WTC11 (cell line): ENCODE measurements at regions not wholly inside any gene's neighbourhood (a gene's known extent, or its start where the extent isn't known, plus 50 kb on each side); places are given as distances from the start of the nearest gene placed in this dataset.

Source experiments
- ATAC-seq: fragments of 200-7000 bp; cut with Tn5 transposase; 2 replicates; pipeline ENCODE4 v1.10.0; 2021; ENCODE audit warnings: mild to moderate bottlenecking, moderate library complexity
- CTCF ChIA-PET: fragments of 300-600 bp; sonication (Branson Sonifier 250); formaldehyde crosslinking; loops from one replicate; lab custom pipeline; 2021; ENCODE audit warnings: antibody characterized with exemption; lab: Charles Lee
- POLR2A ChIA-PET: fragments of 350-600 bp; sonication (Branson Sonifier 250); formaldehyde crosslinking; loops from one replicate; lab custom pipeline; 2021; ENCODE audit warnings: antibody characterized with exemption; lab: Charles Lee
- DNase-seq: peaks from one replicate; pipeline ENCODE4 v3.0.0; 2021; ENCODE audit warnings: low spot score
- H3K27ac Mint-ChIP-seq: 2 replicates; pipeline ENCODE4 v1.8.0; 2021; ENCODE audit warnings: mixed read lengths
- H3K27me3 Mint-ChIP-seq: 2 replicates; pipeline ENCODE4 v1.8.0; 2021; ENCODE audit warnings: low read depth, mild to moderate bottlenecking, moderate library complexity, mixed read lengths
- H3K36me3 Mint-ChIP-seq: 2 replicates; pipeline ENCODE4 v1.8.0; 2021; ENCODE audit warnings: mixed read lengths
- H3K4me1 Mint-ChIP-seq: 2 replicates; pipeline ENCODE4 v1.8.0; 2022; ENCODE audit warnings: mixed read lengths
- H3K4me3 Mint-ChIP-seq: 2 replicates; pipeline ENCODE4 v1.8.0; 2021; ENCODE audit warnings: mild to moderate bottlenecking, moderate library complexity, mixed read lengths
- H3K9me3 Mint-ChIP-seq: 2 replicates; pipeline ENCODE4 v1.8.0; 2021; ENCODE audit warnings: mixed read lengths
- ATF1 ChIP-seq: sonication (generic); formaldehyde crosslinking; IDR thresholded peaks from 2 replicates; pipeline ENCODE4 v1.8.1; 2023; ENCODE audit warnings: mild to moderate bottlenecking, moderate library complexity, missing genetic modification reagents
- CREM ChIP-seq: sonication (generic); formaldehyde crosslinking; IDR thresholded peaks from 2 replicates; pipeline ENCODE4 v1.8.1; 2022; ENCODE audit warnings: mild to moderate bottlenecking, missing genetic modification reagents, moderate library complexity
- ELF4 ChIP-seq: sonication (generic); formaldehyde crosslinking; IDR thresholded peaks from 2 replicates; pipeline ENCODE4 v1.8.1; 2022; ENCODE audit warnings: low read depth, mild to moderate bottlenecking, moderate library complexity, missing genetic modification reagents
- EMX1 ChIP-seq: fragments of 250-450 bp; sonication (Bioruptor Pico); IDR thresholded peaks from 2 replicates; pipeline ENCODE4 v1.8.0; 2021; ENCODE audit warnings: mild to moderate bottlenecking
- ETV6 ChIP-seq: sonication (generic); formaldehyde crosslinking; IDR thresholded peaks from 2 replicates; pipeline ENCODE4 v1.8.1; 2022; ENCODE audit warnings: mild to moderate bottlenecking, missing genetic modification reagents
- MYBL2 ChIP-seq: sonication (generic); formaldehyde crosslinking; IDR thresholded peaks from 2 replicates; pipeline ENCODE4 v1.8.1; 2023; ENCODE audit warnings: mild to moderate bottlenecking, moderate library complexity, missing genetic modification reagents
- SMAD4 ChIP-seq: sonication (generic); formaldehyde crosslinking; IDR thresholded peaks from 2 replicates; pipeline ENCODE4 v1.8.0; 2022; ENCODE audit warnings: mild to moderate bottlenecking, missing genetic modification reagents
- SP1 ChIP-seq: sonication (generic); formaldehyde crosslinking; conservative IDR thresholded peaks from 2 replicates; pipeline ENCODE4 v1.8.1; 2022; ENCODE audit warnings: missing genetic modification reagents
- ZNF121 ChIP-seq: sonication (generic); formaldehyde crosslinking; IDR thresholded peaks from 2 replicates; pipeline ENCODE4 v1.8.0; 2023; ENCODE audit warnings: missing genetic modification reagents
- ZNF138 ChIP-seq: sonication (generic); formaldehyde crosslinking; conservative IDR thresholded peaks from 2 replicates; pipeline ENCODE4 v1.8.1; 2022; ENCODE audit warnings: mild to moderate bottlenecking, moderate library complexity, missing genetic modification reagents
- ZNF396 ChIP-seq: fragments of 250-450 bp; sonication (Bioruptor Pico); IDR thresholded peaks from 2 replicates; pipeline ENCODE4 v1.8.0; 2021; ENCODE audit warnings: mild to moderate bottlenecking, moderate library complexity, borderline replicate concordance
- ZNF512 ChIP-seq: sonication (generic); formaldehyde crosslinking; IDR thresholded peaks from 2 replicates; pipeline ENCODE4 v1.8.1; 2022; ENCODE audit warnings: missing genetic modification reagents, borderline replicate concordance
- TF ChIP-seq, protein P1 (sequence below): sonication (generic); formaldehyde crosslinking; IDR thresholded peaks from 2 replicates; pipeline ENCODE4 v1.8.0; 2023; ENCODE audit warnings: mild to moderate bottlenecking, missing genetic modification reagents
- TF ChIP-seq, protein P2 (sequence below): sonication (generic); formaldehyde crosslinking; IDR thresholded peaks from 2 replicates; pipeline ENCODE4 v1.8.0; 2023; ENCODE audit warnings: missing genetic modification reagents
- TF ChIP-seq, protein P3 (sequence below): sonication (generic); formaldehyde crosslinking; IDR thresholded peaks from 2 replicates; pipeline ENCODE4 v1.8.1; 2022; ENCODE audit warnings: mild to moderate bottlenecking, moderate library complexity, missing genetic modification reagents
- TF ChIP-seq, protein P4 (sequence below): sonication (generic); formaldehyde crosslinking; conservative IDR thresholded peaks from 2 replicates; pipeline ENCODE4 v1.8.1; 2023; ENCODE audit warnings: mild to moderate bottlenecking, low read depth, missing genetic modification reagents, moderate library complexity
- TF ChIP-seq, protein P5 (sequence below): sonication (generic); formaldehyde crosslinking; IDR thresholded peaks from 2 replicates; pipeline ENCODE4 v1.8.0; 2022; ENCODE audit warnings: missing genetic modification reagents
- TF ChIP-seq, protein P6 (sequence below): sonication (generic); formaldehyde crosslinking; IDR thresholded peaks from 2 replicates; pipeline ENCODE4 v1.8.1; 2023; ENCODE audit warnings: mild to moderate bottlenecking, missing genetic modification reagents, borderline replicate concordance

GRCh38 chr5:89330140-89330539 is 447.2 kb upstream of the MEF2C start (continued):
- TF ChIP-seq ZNF512 (CRISPR knock-in tag): no peak
- no peak for TF ChIP-seq ETV6 (CRISPR knock-in tag)
- TF ChIP-seq, protein P1, sequence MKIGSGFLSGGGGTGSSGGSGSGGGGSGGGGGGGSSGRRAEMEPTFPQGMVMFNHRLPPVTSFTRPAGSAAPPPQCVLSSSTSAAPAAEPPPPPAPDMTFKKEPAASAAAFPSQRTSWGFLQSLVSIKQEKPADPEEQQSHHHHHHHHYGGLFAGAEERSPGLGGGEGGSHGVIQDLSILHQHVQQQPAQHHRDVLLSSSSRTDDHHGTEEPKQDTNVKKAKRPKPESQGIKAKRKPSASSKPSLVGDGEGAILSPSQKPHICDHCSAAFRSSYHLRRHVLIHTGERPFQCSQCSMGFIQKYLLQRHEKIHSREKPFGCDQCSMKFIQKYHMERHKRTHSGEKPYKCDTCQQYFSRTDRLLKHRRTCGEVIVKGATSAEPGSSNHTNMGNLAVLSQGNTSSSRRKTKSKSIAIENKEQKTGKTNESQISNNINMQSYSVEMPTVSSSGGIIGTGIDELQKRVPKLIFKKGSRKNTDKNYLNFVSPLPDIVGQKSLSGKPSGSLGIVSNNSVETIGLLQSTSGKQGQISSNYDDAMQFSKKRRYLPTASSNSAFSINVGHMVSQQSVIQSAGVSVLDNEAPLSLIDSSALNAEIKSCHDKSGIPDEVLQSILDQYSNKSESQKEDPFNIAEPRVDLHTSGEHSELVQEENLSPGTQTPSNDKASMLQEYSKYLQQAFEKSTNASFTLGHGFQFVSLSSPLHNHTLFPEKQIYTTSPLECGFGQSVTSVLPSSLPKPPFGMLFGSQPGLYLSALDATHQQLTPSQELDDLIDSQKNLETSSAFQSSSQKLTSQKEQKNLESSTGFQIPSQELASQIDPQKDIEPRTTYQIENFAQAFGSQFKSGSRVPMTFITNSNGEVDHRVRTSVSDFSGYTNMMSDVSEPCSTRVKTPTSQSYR (CRISPR knock-in tag): no peak
- TF ChIP-seq MYBL2 (CRISPR knock-in tag): no peak
- TF ChIP-seq, protein P2, sequence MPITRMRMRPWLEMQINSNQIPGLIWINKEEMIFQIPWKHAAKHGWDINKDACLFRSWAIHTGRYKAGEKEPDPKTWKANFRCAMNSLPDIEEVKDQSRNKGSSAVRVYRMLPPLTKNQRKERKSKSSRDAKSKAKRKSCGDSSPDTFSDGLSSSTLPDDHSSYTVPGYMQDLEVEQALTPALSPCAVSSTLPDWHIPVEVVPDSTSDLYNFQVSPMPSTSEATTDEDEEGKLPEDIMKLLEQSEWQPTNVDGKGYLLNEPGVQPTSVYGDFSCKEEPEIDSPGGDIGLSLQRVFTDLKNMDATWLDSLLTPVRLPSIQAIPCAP (CRISPR knock-in tag): no peak
- no peak for TF ChIP-seq ZNF121 (CRISPR knock-in tag)
- no peak for TF ChIP-seq SP1 (CRISPR knock-in tag)
- TF ChIP-seq ELF4 (CRISPR knock-in tag): no peak

DNA sequence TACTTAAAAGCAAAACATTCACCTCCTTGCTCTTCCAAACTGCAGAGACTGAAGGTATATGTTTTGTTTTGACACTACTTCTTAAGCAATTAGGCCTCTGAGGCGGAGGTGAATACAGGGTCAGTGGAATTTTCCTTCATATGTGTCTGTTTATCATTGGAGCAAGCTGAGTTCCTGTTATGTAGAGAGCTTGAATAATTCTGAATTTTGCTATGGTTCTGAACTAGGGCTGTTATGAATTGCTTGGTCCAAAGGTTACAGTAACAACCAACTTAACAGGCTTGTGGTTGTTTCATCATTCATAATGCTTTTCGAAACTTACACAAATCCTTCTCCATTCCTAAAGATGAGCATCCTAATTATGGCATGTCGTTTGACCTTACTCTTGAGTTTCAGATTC is 444.6 kb upstream of the MEF2C start:
- ATAC-seq (no peak), DNase-seq (no peak)
- Mint-ChIP-seq H3K27me3 (no peaks in the 10 kb centered on the region), H3K27ac (no peak overlapping the region), H3K36me3 (no peaks in the 10 kb centered on the region), H3K4me1 (peaks cover 11% of the 10 kb centered on the region), H3K9me3 (no peaks in the 10 kb centered on the region), H3K4me3 (no peak overlapping the region)
- CTCF ChIA-PET: no interaction called here
- POLR2A ChIA-PET: no interaction called here
- TF ChIP-seq ZNF512 (CRISPR knock-in tag) (no peak), ZNF396 (CRISPR knock-in tag) (no peak), CREM (no peak), SMAD4 (CRISPR knock-in tag) (no peak), ATF1 (no peak), EMX1 (CRISPR knock-in tag) (no peak), ZNF138 (no peak)
- TF ChIP-seq, protein P3, sequence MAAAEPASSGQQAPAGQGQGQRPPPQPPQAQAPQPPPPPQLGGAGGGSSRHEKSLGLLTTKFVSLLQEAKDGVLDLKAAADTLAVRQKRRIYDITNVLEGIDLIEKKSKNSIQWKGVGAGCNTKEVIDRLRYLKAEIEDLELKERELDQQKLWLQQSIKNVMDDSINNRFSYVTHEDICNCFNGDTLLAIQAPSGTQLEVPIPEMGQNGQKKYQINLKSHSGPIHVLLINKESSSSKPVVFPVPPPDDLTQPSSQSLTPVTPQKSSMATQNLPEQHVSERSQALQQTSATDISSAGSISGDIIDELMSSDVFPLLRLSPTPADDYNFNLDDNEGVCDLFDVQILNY (CRISPR knock-in tag): no peak
- TF ChIP-seq, protein P4, sequence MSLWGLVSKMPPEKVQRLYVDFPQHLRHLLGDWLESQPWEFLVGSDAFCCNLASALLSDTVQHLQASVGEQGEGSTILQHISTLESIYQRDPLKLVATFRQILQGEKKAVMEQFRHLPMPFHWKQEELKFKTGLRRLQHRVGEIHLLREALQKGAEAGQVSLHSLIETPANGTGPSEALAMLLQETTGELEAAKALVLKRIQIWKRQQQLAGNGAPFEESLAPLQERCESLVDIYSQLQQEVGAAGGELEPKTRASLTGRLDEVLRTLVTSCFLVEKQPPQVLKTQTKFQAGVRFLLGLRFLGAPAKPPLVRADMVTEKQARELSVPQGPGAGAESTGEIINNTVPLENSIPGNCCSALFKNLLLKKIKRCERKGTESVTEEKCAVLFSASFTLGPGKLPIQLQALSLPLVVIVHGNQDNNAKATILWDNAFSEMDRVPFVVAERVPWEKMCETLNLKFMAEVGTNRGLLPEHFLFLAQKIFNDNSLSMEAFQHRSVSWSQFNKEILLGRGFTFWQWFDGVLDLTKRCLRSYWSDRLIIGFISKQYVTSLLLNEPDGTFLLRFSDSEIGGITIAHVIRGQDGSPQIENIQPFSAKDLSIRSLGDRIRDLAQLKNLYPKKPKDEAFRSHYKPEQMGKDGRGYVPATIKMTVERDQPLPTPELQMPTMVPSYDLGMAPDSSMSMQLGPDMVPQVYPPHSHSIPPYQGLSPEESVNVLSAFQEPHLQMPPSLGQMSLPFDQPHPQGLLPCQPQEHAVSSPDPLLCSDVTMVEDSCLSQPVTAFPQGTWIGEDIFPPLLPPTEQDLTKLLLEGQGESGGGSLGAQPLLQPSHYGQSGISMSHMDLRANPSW (CRISPR knock-in tag): no peak
- TF ChIP-seq, protein P5, sequence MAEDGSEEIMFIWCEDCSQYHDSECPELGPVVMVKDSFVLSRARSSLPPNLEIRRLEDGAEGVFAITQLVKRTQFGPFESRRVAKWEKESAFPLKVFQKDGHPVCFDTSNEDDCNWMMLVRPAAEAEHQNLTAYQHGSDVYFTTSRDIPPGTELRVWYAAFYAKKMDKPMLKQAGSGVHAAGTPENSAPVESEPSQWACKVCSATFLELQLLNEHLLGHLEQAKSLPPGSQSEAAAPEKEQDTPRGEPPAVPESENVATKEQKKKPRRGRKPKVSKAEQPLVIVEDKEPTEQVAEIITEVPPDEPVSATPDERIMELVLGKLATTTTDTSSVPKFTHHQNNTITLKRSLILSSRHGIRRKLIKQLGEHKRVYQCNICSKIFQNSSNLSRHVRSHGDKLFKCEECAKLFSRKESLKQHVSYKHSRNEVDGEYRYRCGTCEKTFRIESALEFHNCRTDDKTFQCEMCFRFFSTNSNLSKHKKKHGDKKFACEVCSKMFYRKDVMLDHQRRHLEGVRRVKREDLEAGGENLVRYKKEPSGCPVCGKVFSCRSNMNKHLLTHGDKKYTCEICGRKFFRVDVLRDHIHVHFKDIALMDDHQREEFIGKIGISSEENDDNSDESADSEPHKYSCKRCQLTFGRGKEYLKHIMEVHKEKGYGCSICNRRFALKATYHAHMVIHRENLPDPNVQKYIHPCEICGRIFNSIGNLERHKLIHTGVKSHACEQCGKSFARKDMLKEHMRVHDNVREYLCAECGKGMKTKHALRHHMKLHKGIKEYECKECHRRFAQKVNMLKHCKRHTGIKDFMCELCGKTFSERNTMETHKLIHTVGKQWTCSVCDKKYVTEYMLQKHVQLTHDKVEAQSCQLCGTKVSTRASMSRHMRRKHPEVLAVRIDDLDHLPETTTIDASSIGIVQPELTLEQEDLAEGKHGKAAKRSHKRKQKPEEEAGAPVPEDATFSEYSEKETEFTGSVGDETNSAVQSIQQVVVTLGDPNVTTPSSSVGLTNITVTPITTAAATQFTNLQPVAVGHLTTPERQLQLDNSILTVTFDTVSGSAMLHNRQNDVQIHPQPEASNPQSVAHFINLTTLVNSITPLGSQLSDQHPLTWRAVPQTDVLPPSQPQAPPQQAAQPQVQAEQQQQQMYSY (CRISPR knock-in tag): no peak
- TF ChIP-seq, protein P6, sequence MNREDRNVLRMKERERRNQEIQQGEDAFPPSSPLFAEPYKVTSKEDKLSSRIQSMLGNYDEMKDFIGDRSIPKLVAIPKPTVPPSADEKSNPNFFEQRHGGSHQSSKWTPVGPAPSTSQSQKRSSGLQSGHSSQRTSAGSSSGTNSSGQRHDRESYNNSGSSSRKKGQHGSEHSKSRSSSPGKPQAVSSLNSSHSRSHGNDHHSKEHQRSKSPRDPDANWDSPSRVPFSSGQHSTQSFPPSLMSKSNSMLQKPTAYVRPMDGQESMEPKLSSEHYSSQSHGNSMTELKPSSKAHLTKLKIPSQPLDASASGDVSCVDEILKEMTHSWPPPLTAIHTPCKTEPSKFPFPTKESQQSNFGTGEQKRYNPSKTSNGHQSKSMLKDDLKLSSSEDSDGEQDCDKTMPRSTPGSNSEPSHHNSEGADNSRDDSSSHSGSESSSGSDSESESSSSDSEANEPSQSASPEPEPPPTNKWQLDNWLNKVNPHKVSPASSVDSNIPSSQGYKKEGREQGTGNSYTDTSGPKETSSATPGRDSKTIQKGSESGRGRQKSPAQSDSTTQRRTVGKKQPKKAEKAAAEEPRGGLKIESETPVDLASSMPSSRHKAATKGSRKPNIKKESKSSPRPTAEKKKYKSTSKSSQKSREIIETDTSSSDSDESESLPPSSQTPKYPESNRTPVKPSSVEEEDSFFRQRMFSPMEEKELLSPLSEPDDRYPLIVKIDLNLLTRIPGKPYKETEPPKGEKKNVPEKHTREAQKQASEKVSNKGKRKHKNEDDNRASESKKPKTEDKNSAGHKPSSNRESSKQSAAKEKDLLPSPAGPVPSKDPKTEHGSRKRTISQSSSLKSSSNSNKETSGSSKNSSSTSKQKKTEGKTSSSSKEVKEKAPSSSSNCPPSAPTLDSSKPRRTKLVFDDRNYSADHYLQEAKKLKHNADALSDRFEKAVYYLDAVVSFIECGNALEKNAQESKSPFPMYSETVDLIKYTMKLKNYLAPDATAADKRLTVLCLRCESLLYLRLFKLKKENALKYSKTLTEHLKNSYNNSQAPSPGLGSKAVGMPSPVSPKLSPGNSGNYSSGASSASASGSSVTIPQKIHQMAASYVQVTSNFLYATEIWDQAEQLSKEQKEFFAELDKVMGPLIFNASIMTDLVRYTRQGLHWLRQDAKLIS (CRISPR knock-in tag): no peak
